ENCODE measurements at regions not wholly inside any gene's neighbourhood (a gene's known extent, or its start where the extent isn't known, plus 50 kb on each side); places are given as distances from the start of the nearest gene placed in this dataset.

DNA sequence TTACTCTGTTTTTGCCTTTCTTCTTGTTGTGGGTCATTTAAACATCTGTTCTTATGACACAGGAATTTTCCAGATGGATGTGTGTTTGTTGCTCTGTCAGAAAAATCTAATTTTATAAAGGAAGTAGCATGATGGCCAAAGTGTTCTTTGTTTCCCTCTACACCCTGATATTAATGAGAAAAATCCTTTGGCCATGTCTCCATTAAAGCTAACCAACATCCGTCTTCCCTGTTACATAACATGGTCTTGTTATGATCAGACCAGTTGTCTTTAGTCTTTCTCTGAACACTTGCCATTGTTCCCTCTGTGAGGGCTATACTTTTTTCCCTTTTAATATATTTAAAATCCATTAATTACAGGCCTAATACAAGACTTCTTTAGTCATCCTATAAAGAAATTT lies 142.2 kb upstream of the SPRY2 start:
- Histone ChIP-seq H3K36me3 (ENCODE audit: control insufficient read depth in 4 of 4, insufficient read depth in 3 of 4, low read depth in 1 of 4, low read length in 3 of 4) (no peaks in the 10 kb centered on the region), H3K27ac (ENCODE audit: low read depth in 1 of 2, low read length in 2 of 2) (no peak overlapping the region), H3K9me3 (ENCODE audit: control insufficient read depth in 4 of 4, low read length in 3 of 4) (no peaks in the 10 kb centered on the region), H3K9ac (ENCODE audit: low read depth in 1 of 2, low read length in 2 of 2) (no peak overlapping the region), H3K4me3 (ENCODE audit: low read depth in 1 of 3, low read length in 3 of 3) (no peak overlapping the region), H3K27me3 (ENCODE audit: control insufficient read depth in 4 of 4, insufficient read depth in 4 of 4, low read length in 3 of 4) (no peaks in the 10 kb centered on the region), H3K4me1 (ENCODE audit: control insufficient read depth in 4 of 4, insufficient read depth in 4 of 4, low read length in 3 of 4) (peaks cover 0 to 6% (median 1%) of the 10 kb centered on the region in 4 donors)
- WGBS: 38% methylated on average over 1 of the region's 1 CpG
- no peak for DNase-seq (ENCODE audit: low spot score)
- TF ChIP-seq RXRA (IDR thresholded peaks at IDR 0.05): no peak
- TF ChIP-seq, protein P1, sequence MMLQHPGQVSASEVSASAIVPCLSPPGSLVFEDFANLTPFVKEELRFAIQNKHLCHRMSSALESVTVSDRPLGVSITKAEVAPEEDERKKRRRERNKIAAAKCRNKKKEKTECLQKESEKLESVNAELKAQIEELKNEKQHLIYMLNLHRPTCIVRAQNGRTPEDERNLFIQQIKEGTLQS (IDR thresholded peaks at IDR 0.05): no peak
- no peak for TF ChIP-seq RAD21 (IDR thresholded peaks at IDR 0.05)
- TF ChIP-seq, protein P2, sequence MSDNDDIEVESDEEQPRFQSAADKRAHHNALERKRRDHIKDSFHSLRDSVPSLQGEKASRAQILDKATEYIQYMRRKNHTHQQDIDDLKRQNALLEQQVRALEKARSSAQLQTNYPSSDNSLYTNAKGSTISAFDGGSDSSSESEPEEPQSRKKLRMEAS (IDR thresholded peaks at IDR 0.05): no peak
- TF ChIP-seq EGR1 (IDR thresholded peaks at IDR 0.05; ENCODE audit: low read depth in 2 of 2): no peak
- TF ChIP-seq HNF4G (IDR thresholded peaks at IDR 0.05): no peak
- TF ChIP-seq, protein P3, sequence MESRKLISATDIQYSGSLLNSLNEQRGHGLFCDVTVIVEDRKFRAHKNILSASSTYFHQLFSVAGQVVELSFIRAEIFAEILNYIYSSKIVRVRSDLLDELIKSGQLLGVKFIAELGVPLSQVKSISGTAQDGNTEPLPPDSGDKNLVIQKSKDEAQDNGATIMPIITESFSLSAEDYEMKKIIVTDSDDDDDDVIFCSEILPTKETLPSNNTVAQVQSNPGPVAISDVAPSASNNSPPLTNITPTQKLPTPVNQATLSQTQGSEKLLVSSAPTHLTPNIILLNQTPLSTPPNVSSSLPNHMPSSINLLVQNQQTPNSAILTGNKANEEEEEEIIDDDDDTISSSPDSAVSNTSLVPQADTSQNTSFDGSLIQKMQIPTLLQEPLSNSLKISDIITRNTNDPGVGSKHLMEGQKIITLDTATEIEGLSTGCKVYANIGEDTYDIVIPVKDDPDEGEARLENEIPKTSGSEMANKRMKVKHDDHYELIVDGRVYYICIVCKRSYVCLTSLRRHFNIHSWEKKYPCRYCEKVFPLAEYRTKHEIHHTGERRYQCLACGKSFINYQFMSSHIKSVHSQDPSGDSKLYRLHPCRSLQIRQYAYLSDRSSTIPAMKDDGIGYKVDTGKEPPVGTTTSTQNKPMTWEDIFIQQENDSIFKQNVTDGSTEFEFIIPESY (IDR thresholded peaks at IDR 0.05): no peak
- TF ChIP-seq, protein P4, sequence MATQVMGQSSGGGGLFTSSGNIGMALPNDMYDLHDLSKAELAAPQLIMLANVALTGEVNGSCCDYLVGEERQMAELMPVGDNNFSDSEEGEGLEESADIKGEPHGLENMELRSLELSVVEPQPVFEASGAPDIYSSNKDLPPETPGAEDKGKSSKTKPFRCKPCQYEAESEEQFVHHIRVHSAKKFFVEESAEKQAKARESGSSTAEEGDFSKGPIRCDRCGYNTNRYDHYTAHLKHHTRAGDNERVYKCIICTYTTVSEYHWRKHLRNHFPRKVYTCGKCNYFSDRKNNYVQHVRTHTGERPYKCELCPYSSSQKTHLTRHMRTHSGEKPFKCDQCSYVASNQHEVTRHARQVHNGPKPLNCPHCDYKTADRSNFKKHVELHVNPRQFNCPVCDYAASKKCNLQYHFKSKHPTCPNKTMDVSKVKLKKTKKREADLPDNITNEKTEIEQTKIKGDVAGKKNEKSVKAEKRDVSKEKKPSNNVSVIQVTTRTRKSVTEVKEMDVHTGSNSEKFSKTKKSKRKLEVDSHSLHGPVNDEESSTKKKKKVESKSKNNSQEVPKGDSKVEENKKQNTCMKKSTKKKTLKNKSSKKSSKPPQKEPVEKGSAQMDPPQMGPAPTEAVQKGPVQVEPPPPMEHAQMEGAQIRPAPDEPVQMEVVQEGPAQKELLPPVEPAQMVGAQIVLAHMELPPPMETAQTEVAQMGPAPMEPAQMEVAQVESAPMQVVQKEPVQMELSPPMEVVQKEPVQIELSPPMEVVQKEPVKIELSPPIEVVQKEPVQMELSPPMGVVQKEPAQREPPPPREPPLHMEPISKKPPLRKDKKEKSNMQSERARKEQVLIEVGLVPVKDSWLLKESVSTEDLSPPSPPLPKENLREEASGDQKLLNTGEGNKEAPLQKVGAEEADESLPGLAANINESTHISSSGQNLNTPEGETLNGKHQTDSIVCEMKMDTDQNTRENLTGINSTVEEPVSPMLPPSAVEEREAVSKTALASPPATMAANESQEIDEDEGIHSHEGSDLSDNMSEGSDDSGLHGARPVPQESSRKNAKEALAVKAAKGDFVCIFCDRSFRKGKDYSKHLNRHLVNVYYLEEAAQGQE (IDR thresholded peaks at IDR 0.05): no peak

DNA sequence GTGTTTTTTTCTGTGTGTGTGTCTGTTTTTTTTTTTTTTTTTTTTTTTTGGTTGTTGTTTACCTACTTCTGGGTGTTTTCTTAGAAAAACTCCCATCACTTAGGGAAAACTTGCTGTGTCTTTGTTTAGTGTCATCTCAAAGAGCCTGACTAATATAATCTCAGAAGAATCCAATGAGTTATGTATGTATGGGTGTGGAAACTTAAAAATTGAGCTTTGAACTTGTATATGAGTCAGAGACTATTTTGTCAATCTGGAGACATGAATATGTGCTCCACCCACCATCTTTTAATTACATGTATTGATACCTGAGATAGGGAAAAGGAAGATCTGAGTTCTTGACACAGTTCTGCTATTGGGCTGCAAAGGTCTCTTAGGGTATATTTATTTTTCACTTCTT lies 140.7 kb upstream of the SPRY2 start:
- H3K36me3 ChIP-seq (ENCODE audit: control insufficient read depth in 4 of 4, insufficient read depth in 3 of 4, low read depth in 1 of 4, low read length in 3 of 4): no peaks in the 10 kb centered on the region
- no peak for DNase-seq (ENCODE audit: low spot score)
- H3K27ac ChIP-seq (ENCODE audit: low read depth in 1 of 2, low read length in 2 of 2): no peak overlapping the region
- peaks cover 0 to 2% (median under 1%) of the 10 kb centered on the region in 4 donors for H3K4me1 ChIP-seq (ENCODE audit: control insufficient read depth in 4 of 4, insufficient read depth in 4 of 4, low read length in 3 of 4)
- no peak overlapping the region for H3K9ac ChIP-seq (ENCODE audit: low read depth in 1 of 2, low read length in 2 of 2)
- no peak for TF ChIP-seq EGR1 (IDR thresholded peaks at IDR 0.05; ENCODE audit: low read depth in 2 of 2)
- no peak for TF ChIP-seq FOXA1 (IDR thresholded peaks at IDR 0.05)
- TF ChIP-seq FOXA2 (IDR thresholded peaks at IDR 0.05): no peak
- TF ChIP-seq, protein P4 (IDR thresholded peaks at IDR 0.05): no peak
- no peak for TF ChIP-seq JUND (IDR thresholded peaks at IDR 0.05)
- TF ChIP-seq, protein P2 (IDR thresholded peaks at IDR 0.05): no peak
- TF ChIP-seq RXRA (IDR thresholded peaks at IDR 0.05): no peak
- TF ChIP-seq NR2F2 (IDR thresholded peaks at IDR 0.05): no peak
- TF ChIP-seq, protein P1 (IDR thresholded peaks at IDR 0.05): no peak
- no peaks in the 10 kb centered on the region for H3K27me3 ChIP-seq (ENCODE audit: control insufficient read depth in 4 of 4, insufficient read depth in 4 of 4, low read length in 3 of 4)
- H3K4me3 ChIP-seq (ENCODE audit: low read depth in 1 of 3, low read length in 3 of 3): no peak overlapping the region
- H3K9me3 ChIP-seq (ENCODE audit: control insufficient read depth in 4 of 4, low read length in 3 of 4): no peaks in the 10 kb centered on the region
